KBM-7 (cell line): ENCODE measurements at regions not wholly inside any gene's neighbourhood (a gene's known extent, or its start where the extent isn't known, plus 50 kb on each side); places are given as distances from the start of the nearest gene placed in this dataset.
"Not testable (repeated sequence)": the region's sequence is repeated elsewhere in the genome, so short reads cannot be mapped to it uniquely, and the experiment has no call there.

Experiments
- DNase-seq: peaks from one replicate; pipeline ENCODE4 v3.0.0-alpha.2; 2015
- in situ Hi-C: fragments of 300-500 bp; cut with MboI; formaldehyde crosslinking; loops from 2 replicates; pipeline ENCODE4 v1.14.3; 2020; ENCODE audit warnings: low sequenced_read_pairs, low pct_unique_long_range_greater_than_20kb, mixed read lengths

DNA sequence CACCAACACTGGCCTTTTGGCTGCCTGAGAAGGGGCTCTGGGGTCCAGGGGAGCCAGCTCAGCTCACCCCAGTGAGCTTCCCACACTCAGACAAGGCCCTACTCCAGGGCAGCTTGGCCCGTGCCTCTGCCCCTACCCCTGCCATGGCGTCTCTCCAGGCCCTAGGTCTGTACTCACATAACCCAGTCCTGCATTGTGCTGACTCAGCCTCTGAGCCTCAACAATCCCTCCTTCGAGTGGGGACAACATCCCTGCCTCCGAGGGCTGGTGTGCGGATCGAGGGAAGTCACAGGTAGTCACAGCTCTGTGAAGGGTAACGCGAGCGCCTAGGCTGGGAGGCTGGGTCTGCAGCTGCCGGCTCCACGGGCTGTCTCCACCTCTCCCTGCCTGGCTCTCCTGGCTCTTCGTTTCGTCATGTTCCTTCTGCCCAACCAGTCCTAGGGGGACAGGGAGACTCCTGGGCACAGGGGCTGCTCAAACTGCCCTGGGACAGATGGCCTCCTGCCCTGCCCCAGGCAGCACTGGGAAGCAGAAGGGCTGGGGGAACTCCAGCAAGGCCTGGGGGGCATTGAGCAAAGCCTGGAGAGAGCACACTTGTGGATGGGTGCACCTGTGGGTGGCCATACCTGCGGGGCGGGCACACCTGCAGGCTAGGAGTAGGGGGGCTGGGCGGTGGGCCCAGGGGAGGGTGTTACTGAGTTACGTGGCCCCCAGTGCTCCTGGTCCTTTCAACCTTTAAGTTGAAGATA lies 74.6 kb downstream of the RRM2 start:
- no peak for DNase-seq
- in situ Hi-C loops: no loop called here

DNA sequence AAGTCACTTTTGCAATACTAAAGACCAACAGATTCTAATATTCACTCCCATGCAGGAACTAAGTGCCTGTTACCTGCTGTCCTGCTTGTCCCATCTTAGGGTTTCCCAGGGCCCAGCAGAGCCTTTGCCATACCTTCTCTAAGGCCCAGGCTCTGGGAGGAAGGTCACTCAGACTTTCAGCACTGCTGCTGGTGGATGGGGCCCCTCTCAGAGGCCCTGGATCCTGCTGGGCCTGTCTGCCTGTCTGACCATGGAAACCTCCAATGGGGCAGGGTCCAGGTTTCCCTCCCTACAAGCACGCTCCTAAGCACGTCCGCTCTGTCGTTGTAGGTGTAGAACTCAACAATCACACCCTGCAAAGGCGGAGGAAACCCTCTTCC lies 75.1 kb downstream of the RRM2 start:
- in situ Hi-C loops: no loop called here
- DNase-seq: no peak

DNA sequence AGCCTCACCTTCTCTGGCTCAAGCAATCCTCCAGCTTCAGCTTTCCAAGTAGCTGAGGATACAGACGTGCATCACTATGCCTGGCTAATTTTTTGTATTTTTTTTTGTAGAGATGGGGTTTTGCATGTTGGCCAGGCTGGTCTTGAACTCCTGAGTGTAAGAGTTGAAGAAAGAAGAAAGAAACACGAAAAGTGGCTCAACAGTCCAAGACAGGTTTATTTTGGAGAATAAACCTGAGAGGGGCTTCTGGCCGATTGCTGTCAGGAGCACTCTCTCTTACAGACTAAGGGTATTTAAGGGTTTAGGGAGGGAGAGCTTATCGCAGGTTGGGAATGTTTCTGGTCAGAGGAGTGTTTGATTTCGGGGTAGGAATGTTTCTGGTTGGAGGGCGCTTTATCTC lies 75.9 kb downstream of the RRM2 start:
- in situ Hi-C loops, DNase-seq: not testable (repeated sequence)

DNA sequence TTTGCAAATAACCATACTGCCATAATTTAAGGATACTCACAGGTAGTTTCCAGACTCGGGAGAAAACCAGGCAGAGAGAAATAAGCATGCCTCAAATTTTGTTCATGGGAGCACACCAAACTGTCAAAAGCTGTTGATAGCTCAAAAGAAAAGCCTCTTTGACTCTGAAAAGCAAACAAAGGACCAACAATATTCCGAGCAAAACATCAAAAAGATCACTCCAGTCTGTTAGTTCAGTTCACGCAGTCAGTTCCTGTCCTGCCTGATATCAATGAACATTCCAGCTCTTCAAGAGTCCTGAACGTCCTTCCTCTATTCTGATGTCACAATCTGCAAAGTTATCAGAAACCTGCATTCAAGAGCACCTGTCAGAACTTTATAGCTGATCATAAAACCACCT lies 78.7 kb downstream of the RRM2 start:
- in situ Hi-C loops: no loop called here

DNA sequence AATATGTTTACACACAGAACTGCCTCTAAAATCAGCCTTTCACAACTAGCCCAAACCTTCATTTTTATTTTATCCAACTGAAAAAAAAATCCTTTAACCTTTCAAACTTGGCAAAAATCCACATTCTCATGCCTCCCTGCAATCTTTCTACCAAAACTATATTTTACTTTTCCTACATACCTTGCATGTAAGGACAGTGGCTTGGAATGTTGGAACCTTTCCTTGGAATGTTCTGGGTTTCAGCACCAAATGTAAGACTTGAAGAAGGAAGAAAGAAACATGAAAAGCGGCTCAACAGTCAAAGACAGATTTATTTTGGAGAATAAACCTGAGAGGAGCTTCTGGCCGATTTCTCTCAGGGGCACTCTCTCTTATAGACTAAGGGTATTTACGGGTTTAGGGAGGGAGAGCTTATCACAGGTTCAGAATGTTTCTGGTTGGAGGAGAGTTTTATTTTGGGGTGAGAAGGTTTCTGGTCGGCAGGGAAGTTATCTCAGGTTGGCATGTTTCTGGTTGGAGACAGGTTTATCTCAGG lies 79.7 kb downstream of the RRM2 start:
- no peak for DNase-seq
- in situ Hi-C loops: no loop called here

More for the DNA sequence above, 78.7 kb downstream of the RRM2 start:
- DNase-seq: no peak

DNA sequence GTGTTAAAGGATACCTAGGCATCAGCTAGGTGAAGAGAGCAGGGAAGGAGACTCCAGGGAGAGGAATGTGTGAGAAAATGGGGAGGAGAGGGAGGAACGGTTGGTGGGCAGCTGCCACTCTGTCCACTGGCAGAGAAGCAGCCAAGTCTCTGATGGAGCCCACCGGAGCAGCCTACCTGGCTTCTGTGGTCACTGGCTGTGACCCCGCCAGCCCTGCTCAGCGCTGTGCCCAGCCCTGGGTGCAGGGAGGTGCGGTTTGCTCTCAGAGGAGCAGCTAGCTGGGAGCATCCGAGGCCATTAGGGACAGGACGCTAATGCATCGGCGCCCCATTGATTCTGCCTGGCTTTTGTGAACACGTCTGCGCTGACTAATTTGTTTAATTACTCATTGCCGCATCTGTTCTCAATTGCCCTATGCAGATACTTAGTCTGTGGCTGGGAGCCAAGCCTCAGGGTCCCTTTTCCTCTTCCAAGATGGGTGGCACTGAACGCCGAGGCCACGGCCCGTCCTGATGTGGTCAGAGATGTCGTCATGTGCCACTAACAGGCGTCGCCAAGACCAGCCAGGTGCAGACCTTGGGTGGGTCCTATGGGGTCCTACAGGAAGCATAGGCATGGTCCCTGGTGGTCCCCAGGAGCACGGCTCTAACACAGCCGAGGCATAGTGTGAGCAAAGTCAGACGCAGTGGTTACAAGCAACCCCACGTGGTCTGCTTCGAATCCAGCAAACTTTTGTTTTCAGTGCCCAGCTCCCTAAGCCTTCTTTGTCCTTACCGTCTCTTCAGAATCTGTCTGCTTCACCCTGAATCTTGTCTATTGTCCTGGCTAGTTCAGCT lies 82.0 kb downstream of the RRM2 start:
- in situ Hi-C loops: no loop called here
- DNase-seq: no peak

GRCh38 chr2:10205162-10205475 lies 82.6 kb downstream of the RRM2 start:
- in situ Hi-C loops: no loop called here
- no peak for DNase-seq

- no peak for DNase-seq
- in situ Hi-C loops: no loop called here
These were observed 86.2 kb downstream of the RRM2 start for GRCh38 chr2:10208736-10209135.

- in situ Hi-C loops: no loop called here
These were observed 86.9 kb downstream of the RRM2 start for GRCh38 chr2:10209406-10209935.

DNA sequence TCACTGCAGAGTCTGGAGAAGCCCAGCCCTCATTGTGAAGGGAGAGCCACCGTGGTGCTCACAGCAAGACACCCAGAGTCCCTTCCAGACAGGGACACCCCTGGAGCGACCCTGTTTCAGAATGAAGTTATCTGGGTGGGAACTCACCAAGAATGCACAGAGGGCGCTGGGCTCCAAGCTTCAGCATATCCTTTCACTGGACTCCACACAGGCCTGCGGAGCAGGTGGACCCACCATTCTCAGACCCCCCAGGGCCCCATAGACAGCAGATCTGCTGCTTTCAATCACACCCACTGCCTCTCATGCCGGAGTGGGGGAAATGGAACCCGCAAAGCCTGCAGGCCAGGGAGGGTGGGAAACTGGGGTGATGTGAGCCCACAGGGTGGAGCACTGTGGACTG lies 87.8 kb downstream of the RRM2 start:
- no peak for DNase-seq
- in situ Hi-C loops: no loop called here

More at GRCh38 chr2:10209406-10209935, 86.9 kb downstream of the RRM2 start:
- no peak for DNase-seq

DNA sequence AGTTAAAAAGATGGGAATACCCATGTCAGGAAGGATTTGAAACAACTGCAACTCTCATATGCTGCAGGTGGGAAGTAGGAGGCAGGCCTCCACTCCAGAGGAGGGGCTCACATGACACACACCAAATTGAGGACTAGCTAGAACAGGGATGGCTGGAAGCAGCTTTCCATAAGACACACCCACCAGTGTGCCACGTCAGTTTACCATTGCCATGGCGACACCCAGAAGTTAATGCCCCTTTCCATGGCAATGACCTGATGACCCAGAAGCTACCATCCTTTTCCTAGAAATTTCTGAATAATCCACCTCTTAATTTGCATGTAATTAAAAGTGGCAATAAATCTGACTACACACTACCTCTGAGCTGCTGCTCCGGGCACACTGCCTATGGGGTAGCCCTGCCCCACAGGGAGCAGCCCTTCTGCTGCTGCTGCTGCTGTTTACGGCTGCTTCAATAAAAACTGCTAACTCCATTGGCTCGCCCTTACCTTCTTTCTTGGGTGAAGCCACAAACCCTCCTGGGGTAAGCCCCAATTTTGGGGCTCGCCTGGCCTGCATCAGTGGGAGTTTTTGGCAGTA lies 89.4 kb downstream of the RRM2 start:
- in situ Hi-C loops: no loop called here
- DNase-seq: no peak

GRCh38 chr2:10212827-10213226 lies 89.9 kb upstream of the HPCAL1 start:
- in situ Hi-C loops: no loop called here
- DNase-seq: no peak

- in situ Hi-C loops: no loop called here
These were observed 88.5 kb upstream of the HPCAL1 start for GRCh38 chr2:10214179-10214578.

GRCh38 chr2:10215393-10215935 lies 87.2 kb upstream of the HPCAL1 start:
- no peak for DNase-seq

More at GRCh38 chr2:10214179-10214578, 88.5 kb upstream of the HPCAL1 start:
- DNase-seq: no peak

DNA sequence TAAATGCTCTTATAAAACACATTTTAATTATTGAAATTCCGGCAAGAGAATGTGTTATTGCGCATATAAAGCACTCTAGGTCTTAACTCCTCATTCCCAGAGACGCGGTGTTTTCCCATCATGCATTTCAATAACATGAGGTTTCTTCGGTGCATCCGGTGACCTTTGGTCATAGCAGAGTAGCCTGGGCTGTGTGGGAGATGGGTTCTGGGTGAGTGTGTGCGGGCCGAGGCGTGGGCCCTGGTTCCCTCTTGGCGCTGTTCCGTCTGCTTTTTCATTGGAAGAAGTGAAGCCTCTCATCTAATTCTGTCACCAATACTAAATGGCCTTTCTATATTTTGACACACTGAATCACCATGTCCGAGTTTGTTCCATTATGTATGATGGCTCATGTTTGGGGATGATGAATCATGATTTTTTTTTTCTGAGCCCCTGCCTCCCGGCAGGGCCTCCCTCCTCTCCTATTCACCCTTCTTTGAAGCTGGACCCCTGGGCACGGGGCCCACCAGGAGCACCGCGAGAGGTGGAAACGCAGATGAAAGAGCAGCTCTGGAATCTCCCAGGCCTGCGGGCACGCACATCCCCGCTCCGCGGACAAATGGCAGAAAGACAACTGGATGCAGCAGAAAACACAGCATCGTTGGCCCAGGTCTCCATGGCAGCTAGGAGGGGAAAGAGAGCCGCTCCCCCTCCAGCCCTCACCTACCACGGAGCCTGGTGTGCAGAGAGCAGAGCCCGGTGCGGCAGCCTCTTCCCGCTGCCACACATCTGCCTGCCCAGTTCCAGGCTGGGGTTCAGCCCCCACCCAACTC lies 85.8 kb upstream of the HPCAL1 start:
- in situ Hi-C loops: no loop called here
- DNase-seq: no peak

More at GRCh38 chr2:10215393-10215935, 87.2 kb upstream of the HPCAL1 start:
- in situ Hi-C loops: no loop called here

GRCh38 chr2:10217489-10218435 lies 84.9 kb upstream of the HPCAL1 start:
- DNase-seq: no peak
- in situ Hi-C loops: no loop called here

DNA sequence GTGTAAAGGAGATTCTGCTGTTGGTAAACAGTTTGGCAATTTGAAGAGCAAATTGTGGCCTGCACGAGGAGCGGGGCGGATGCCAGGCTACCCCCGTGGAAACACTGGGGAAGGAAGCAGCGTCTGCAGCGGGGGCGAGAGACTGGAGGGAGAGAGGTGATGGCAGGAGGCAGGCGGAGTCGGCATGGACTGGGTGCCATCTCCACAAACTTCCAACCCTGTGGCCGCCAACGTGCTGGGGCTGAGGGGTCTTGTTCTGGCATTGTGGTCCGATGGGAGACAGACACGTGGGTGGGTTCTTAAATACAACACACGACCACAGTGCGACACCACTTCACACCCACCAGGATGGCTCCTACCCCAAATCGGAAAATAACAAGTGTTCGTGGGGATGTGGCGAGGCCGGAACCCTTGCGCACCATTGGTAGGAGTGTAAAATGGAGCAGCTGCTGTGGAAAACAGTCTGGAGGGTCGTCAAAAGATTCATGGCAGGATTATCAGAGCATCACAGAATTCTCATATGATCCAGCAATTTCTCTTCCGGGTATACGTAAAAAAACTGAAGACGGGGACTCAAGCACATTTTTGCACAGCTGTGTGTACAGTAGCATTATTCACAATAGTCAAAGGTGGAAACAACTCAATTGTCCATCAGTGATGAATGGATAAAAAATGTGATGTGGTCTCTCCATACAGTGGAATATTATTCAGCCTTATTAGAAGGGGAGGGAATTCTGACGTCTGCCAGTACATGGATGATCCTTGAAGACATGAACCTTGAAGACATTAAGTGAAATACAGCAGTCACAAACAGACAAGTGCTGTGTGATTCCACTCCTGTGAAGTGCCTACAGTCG lies 82.4 kb upstream of the HPCAL1 start:
- DNase-seq: no peak
- in situ Hi-C loops: no loop called here
